Heart left ventricle (tissue), 16 donors: ENCODE measurements at regions not wholly inside any gene's neighbourhood (a gene's known extent, or its start where the extent isn't known, plus 50 kb on each side); places are given as distances from the start of the nearest gene placed in this dataset.

Experiments used
- ATAC-seq, 4 donors: fragments of 200-7000 bp; cut with Tn5 transposase; one replicate each; pipeline ENCODE4 v1.9.1; 2020 to 2022; ENCODE audit warnings: moderate library complexity in 4 of 4, mild to moderate bottlenecking in 3 of 4, moderate number of reproducible peaks in 1 of 4
- DNase-seq, 5 donors: peaks; one replicate each; pipeline ENCODE4 v3.0.0-alpha.2; 2020
- H3K27ac ChIP-seq, 12 donors: fragments of 200-600 bp; sonication (generic) in 4 of 12; one replicate each; pipeline versions ENCODE4 v1.5.0 to v1.8.0; 2016 to 2022; ENCODE audit warnings: mild to moderate bottlenecking in 2 of 12
- H3K27me3 ChIP-seq, 9 donors: fragments of 200-600 bp; sonication (generic) in 2 of 9; one replicate each; pipeline versions ENCODE4 v1.5.1 to v1.8.0; 2016 to 2022; ENCODE audit warnings: mild to moderate bottlenecking in 3 of 9
- H3K36me3 ChIP-seq, 9 donors: fragments of 200-600 bp; sonication (generic) in 2 of 9; one replicate each; pipeline versions ENCODE4 v1.5.0 to v1.8.0; 2018 to 2022; ENCODE audit warnings: mild to moderate bottlenecking in 2 of 9
- H3K4me1 ChIP-seq, 12 donors: fragments of 200-600 bp; sonication (generic) in 4 of 12; one replicate each; pipeline versions ENCODE4 v1.5.0 to v1.8.0; 2016 to 2022; ENCODE audit warnings: mild to moderate bottlenecking in 3 of 12
- H3K4me3 ChIP-seq, 12 donors: fragments of 200-600 bp; sonication (generic) in 4 of 12; one replicate each; pipeline versions ENCODE4 v1.5.0 to v1.8.0; 2017 to 2022; ENCODE audit warnings: mild to moderate bottlenecking in 9 of 12, moderate library complexity in 4 of 12
- H3K9me3 ChIP-seq, 12 donors: fragments of 200-600 bp; sonication (generic) in 4 of 12; one replicate each; pipeline versions ENCODE4 v1.5.0 to v1.8.0; 2016 to 2022; ENCODE audit warnings: mild to moderate bottlenecking in 1 of 12
- CTCF ChIP-seq, 12 donors: fragments of 200-600 bp; sonication (generic) in 4 of 12; IDR thresholded peaks; one replicate each; pipeline versions ENCODE4 v1.5.0 to v1.8.0; 2018 to 2022; ENCODE audit warnings: antibody characterized with exemption in 12 of 12, mild to moderate bottlenecking in 5 of 12
- POLR2A ChIP-seq, 2 donors: fragments of 450-650 bp; IDR thresholded peaks; one replicate each; pipeline ENCODE4 v1.6.1; 2017; ENCODE audit warnings: antibody characterized with exemption in 2 of 2, mild to moderate bottlenecking in 2 of 2, moderate library complexity in 2 of 2
- WGBS, 4 donors: extraction: QIAGEN DNeasy Blood & Tissue Kit in 2 of 4; methylation state at CpG; one replicate each; pipeline versions ENCODE4 v1.1.5 to v1.1.7; 2013 to 2018; 5-methylcytosine and 5-hydroxymethylcytosine counted together
- intact Hi-C, 10 donors: fragments of 100-400 bp; cut with DNase I; formaldehyde crosslinking; loops; one replicate each; pipeline versions ENCODE4 v1.11.1 to v1.14.2; 2022
- donor health status: ischemic (EF 13 %, LVEDD 7.1; RV severe dilation, severe dysfunction).
- donor health status: healthy with polysubstance abuse.
- donor health status: DM: no; HTN: yes; CAD: no.
- donor health status: DM: no; HTN: no; CAD: no.
- donor health status: ischemic (EF 25% LVEDD 6.9; RV normal size, moderate dysfunction).
- donor health status: ischemic (EF 25% LVEDD 5.7; RV mildly dilated, moderate dysfunction).
- donor health status: healthy.
- donor health status: DM: yes; HTN: yes; CAD: no.
- donor health status: ischemic (EF 35%, LVEDD 5.7; RV mildly dilated, moderate dysfunction).
- donor health status: nonischemic (EF 11% LVEDD 7.7; RV severe dilation, severe dysfunction).
- donor health status: DM: yes; HTN: yes; CAD: no.
- donor health status: PGD.
- donor health status: ischemic (EF 29% LVEDD 5.4; RV normal size, mild dysfunction).
- donor health status: nonischemic (EF 23%, LVEDD 6.1; RV moderate dilation, normal function).

GRCh38 chr2:220114443-220114842 is 487.0 kb downstream of the SLC4A3 start:
- H3K27me3 ChIP-seq = peaks cover 0 to 3% (median 0%) of the 10 kb centered on the region in 9 donors
- H3K36me3 ChIP-seq = no peaks in the 10 kb centered on the region
- DNase-seq = no peak
- ATAC-seq = no peak
- intact Hi-C loops = no loop called here
- 86 to 92% (median 89%) methylated on average over 1 of the region's 1 CpG for WGBS, 4 donors
- H3K4me1 ChIP-seq = no peaks in the 10 kb centered on the region
- TF ChIP-seq CTCF (IDR thresholded peaks at IDR 0.05) (no peak), POLR2A (IDR thresholded peaks at IDR 0.05) (no peak)
- H3K9me3 ChIP-seq = peaks cover 0 to 14% (median 0%) of the 10 kb centered on the region in 12 donors
- H3K4me3 ChIP-seq = no peak overlapping the region
- no peak overlapping the region for H3K27ac ChIP-seq

- Histone ChIP-seq H3K4me3 (no peak overlapping the region), H3K9me3 (peaks cover 0 to 14% (median 0%) of the 10 kb centered on the region in 12 donors), H3K27me3 (no peaks in the 10 kb centered on the region), H3K4me1 (no peaks in the 10 kb centered on the region), H3K27ac (no peak overlapping the region), H3K36me3 (no peaks in the 10 kb centered on the region)
- intact Hi-C loops = no loop called here
- DNase-seq = no peak
- ATAC-seq = no peak
- TF ChIP-seq CTCF (IDR thresholded peaks at IDR 0.05) = no peak
- no peak for TF ChIP-seq POLR2A (IDR thresholded peaks at IDR 0.05)
- WGBS, 4 donors = 46 to 57% (median 52%) methylated on average over 5 of the region's 5 CpGs
Observed at GRCh38 chr2:220117025-220117424, 489.6 kb downstream of the SLC4A3 start.

GRCh38 chr2:220120041-220120440 is 492.6 kb downstream of the SLC4A3 start:
- intact Hi-C loops = no loop called here
- WGBS, 4 donors = 52 to 64% (median 59%) methylated on average over 2 of the region's 2 CpGs

GRCh38 chr2:220123751-220124150 is 496.3 kb downstream of the SLC4A3 start:
- Histone ChIP-seq H3K27ac (no peak overlapping the region), H3K27me3 (no peaks in the 10 kb centered on the region), H3K4me1 (peaks cover 0 to 2% (median 0%) of the 10 kb centered on the region in 12 donors), H3K36me3 (no peaks in the 10 kb centered on the region), H3K9me3 (no peaks in the 10 kb centered on the region), H3K4me3 (no peak overlapping the region)
- DNase-seq = no peak
- ATAC-seq = no peak
- intact Hi-C loops = no loop called here
- no peak for TF ChIP-seq CTCF (IDR thresholded peaks at IDR 0.05)
- TF ChIP-seq POLR2A (IDR thresholded peaks at IDR 0.05) = no peak
- WGBS, 4 donors = 52 to 76% (median 59%) methylated on average over 2 of the region's 2 CpGs

More at GRCh38 chr2:220120041-220120440, 492.6 kb downstream of the SLC4A3 start:
- DNase-seq (no peak), ATAC-seq (peak in 2 of 4 donors; percentile 38 to 61)
- Histone ChIP-seq H3K4me3 (no peak overlapping the region), H3K27me3 (no peaks in the 10 kb centered on the region), H3K27ac (no peak overlapping the region), H3K9me3 (peaks cover 0 to 13% (median 0%) of the 10 kb centered on the region in 12 donors), H3K36me3 (no peaks in the 10 kb centered on the region), H3K4me1 (no peaks in the 10 kb centered on the region)
- no peak for TF ChIP-seq CTCF (IDR thresholded peaks at IDR 0.05)
- no peak for TF ChIP-seq POLR2A (IDR thresholded peaks at IDR 0.05)
